ENCODE measurements at regions not wholly inside any gene's neighbourhood (a gene's known extent, or its start where the extent isn't known, plus 50 kb on each side); places are given as distances from the start of the nearest gene placed in this dataset.

DNA sequence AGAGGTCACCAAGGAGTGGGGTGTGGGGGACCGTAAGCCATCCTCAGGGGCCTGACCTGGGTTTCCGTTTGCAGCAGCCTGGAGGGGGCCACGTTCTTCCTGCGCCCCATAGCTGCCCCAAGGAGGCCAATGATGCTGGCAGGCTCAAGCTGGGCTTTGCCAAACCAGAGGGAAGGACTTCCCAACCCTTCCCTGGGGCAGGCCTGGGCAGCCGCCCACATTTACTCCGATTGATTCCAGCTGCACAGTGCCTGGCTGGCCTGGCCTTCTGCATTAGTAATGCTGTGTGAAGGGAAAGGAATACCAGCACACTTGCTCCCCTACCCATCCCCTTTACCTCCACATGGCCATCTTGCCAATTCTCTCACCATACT lies 360.6 kb upstream of the SLC14A2 start:
- no peak overlapping the region for H3K4me3 ChIP-seq (ENCODE audit: low read depth, low read length)
- TF ChIP-seq, protein P1, sequence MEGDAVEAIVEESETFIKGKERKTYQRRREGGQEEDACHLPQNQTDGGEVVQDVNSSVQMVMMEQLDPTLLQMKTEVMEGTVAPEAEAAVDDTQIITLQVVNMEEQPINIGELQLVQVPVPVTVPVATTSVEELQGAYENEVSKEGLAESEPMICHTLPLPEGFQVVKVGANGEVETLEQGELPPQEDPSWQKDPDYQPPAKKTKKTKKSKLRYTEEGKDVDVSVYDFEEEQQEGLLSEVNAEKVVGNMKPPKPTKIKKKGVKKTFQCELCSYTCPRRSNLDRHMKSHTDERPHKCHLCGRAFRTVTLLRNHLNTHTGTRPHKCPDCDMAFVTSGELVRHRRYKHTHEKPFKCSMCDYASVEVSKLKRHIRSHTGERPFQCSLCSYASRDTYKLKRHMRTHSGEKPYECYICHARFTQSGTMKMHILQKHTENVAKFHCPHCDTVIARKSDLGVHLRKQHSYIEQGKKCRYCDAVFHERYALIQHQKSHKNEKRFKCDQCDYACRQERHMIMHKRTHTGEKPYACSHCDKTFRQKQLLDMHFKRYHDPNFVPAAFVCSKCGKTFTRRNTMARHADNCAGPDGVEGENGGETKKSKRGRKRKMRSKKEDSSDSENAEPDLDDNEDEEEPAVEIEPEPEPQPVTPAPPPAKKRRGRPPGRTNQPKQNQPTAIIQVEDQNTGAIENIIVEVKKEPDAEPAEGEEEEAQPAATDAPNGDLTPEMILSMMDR (IDR thresholded peaks at IDR 0.05; ENCODE audit: low read depth, low read length): no peak

DNA sequence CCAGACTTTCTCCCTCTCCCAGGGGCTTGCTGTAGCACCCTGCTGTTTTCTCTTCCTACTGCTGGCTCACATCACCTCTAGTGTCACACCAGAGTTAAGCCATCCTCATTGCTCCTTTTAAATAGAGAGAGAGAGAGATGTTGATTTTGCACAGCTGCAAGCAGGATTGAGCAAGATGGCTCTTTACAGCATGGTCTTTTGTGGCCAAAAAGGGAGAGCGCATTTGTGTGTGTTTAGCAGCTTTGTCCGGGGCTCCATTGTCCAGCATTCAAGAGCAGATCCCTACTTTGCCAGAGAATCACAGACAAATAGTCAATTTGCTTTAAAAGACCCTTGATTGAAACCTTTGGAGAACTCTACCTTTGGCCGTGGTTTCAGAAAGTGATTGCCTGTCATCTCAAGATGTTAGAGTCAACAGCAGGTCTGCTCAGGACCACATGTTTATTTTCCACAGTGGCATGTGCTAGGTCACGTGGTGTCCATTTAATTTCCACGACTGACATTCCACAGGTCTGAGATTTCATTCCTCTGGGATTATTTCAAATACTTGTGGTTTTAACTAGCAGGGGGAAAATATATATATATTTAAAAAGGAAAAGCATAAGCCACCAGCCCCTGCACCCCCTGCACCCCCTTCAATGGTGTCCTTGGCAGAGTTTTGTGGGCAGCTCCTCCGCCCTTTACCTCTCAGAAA lies 359.9 kb upstream of the SLC14A2 start:
- TF ChIP-seq, protein P1 (IDR thresholded peaks at IDR 0.05; ENCODE audit: low read depth, low read length): no peak
- no peak overlapping the region for H3K4me3 ChIP-seq (ENCODE audit: low read depth, low read length)

DNA sequence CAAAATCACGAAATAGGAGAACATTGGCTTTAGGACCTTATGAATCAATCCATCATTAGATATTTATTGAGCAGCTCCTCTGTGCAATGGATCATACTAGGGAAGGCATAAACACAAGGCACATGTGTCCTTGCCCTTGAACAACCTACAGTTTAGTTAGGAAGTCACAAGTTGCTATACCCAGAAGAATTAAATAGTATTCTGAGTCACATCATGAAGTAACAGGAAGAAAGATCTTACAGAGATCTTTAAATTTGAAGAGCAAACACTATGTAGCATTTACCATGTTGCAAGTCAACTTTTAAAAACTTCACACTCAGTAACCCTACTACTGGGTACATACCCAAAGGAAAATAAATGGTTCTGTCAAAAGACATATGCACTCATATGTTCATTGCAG lies 355.2 kb upstream of the SLC14A2 start:
- no peak overlapping the region for H3K4me3 ChIP-seq (ENCODE audit: low read depth, low read length)
- TF ChIP-seq, protein P1 (IDR thresholded peaks at IDR 0.05; ENCODE audit: low read depth, low read length): no peak

DNA sequence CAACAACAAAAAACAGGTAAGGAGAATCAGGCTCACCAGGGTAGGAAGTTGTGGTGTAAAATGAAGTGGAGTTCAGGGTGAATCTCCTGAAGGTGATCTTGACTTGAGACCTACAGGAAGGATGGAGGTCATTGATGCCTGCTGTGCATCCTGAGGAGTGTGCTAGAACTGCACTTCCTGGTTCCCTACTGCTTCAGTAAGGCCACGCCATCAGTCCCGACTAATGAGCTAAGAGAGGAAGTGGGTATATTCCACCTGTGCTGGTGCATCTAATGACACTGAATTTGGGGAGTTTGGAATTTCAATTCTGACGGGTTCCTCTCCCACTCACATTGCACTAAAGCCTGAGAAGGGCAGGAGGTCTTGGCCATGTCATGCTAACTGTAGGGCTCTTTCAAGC lies 349.3 kb upstream of the SLC14A2 start:
- TF ChIP-seq, protein P1 (IDR thresholded peaks at IDR 0.05; ENCODE audit: low read depth, low read length): no peak
- no peak overlapping the region for H3K4me3 ChIP-seq (ENCODE audit: low read depth, low read length)

DNA sequence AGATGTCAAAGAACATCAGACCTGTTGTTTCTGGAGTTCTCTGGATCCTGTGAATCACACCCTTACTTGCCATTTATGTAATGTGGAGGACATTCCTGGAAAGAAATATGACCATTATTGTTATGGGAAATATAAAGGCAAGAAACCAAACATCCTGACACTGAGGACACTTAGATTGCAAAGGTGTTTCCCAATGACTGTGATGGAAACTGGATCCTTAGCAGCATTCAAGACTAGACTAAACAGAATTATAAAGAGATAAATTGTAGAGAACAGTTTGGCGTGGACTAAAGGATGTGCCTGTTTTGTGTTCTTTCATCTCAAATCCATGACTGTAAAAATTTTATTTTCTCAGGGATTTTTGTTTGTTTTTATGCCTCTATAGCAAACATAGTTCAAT lies 347.7 kb upstream of the SLC14A2 start:
- H3K4me3 ChIP-seq (ENCODE audit: low read depth, low read length): no peak overlapping the region

DNA sequence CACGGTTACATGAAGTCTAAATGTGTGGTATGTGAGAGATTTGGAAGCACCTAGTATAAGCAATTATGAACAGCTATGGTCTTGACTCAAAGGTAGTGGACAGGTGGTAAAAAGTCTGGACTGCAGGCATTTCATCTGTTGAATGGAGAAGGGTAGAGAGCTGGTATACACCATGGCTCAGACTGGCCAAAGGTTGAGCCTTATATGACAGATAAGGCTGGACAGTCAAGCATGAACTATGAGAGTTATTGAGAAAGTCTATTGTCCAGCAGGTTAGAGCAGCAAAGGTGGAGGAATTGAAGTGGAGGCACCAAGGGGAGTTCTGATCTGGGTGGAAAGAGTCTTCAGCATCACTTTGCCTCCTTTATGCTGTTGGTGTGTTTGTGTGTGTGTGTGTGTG lies 346.7 kb upstream of the SLC14A2 start:
- H3K4me3 ChIP-seq (ENCODE audit: low read depth, low read length): no peak overlapping the region
- TF ChIP-seq, protein P1 (IDR thresholded peaks at IDR 0.05; ENCODE audit: low read depth, low read length): no peak

More for the DNA sequence above, 347.7 kb upstream of the SLC14A2 start:
- TF ChIP-seq, protein P1 (IDR thresholded peaks at IDR 0.05; ENCODE audit: low read depth, low read length): no peak

DNA sequence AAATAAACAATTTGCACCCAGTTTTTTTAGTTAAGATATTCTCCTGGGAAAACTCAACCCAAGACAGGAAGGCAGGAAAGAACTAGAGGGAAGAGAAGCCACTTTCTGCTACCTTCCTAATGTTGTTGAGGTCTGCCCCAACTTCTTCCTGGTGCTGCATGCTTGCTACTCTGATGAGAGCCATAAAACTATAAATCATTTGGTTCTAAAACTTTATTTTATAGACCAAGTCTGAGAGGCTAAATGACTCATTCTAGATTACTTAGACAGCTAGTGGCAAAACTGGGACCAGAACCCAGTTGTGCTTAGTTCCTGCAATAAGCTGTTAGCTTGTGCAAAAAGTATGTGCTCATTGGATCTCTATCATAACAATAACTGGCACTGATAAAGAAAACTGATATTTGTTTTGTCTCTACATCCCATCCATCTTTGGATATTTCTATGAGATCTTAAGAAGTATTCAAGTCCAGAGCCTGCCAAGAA lies 344.9 kb upstream of the SLC14A2 start:
- TF ChIP-seq, protein P1 (IDR thresholded peaks at IDR 0.05; ENCODE audit: low read depth, low read length): no peak
- H3K4me3 ChIP-seq (ENCODE audit: low read depth, low read length): no peak overlapping the region
